Mammary epithelial cell (primary cell): ENCODE measurements at regions not wholly inside any gene's neighbourhood (a gene's known extent, or its start where the extent isn't known, plus 50 kb on each side); places are given as distances from the start of the nearest gene placed in this dataset.

Experiments used
- CTCF ChIP-seq, 2 donors: IDR thresholded peaks in 1 of 2; conservative IDR thresholded peaks in 1 of 2; 2 replicates each; pipeline ENCODE4 v1.5.1; 2011 to 2012; ENCODE audit warnings: inconsistent platforms in 2 of 2, low read length in 2 of 2, mild to moderate bottlenecking in 2 of 2, control low read depth in 1 of 2, low read depth in 1 of 2; ENCODE audit not compliant: insufficient read depth in 1 of 2; ENCODE audit errors: extremely low read depth in 1 of 2
- EZH2 ChIP-seq: IDR thresholded peaks from 2 replicates; pipeline ENCODE4 v1.6.1; 2012; ENCODE audit warnings: low read length, inconsistent platforms, borderline replicate concordance

GRCh38 chr2:8629402-8629801 lies 52.5 kb upstream of the ID2 start:
- TF ChIP-seq CTCF (conservative IDR thresholded peaks at IDR 0.05 in 1 of 2, IDR thresholded peaks at IDR 0.05 in 1 of 2; ENCODE audit: extremely low read depth in 1 of 2, insufficient read depth in 1 of 2, low read depth in 1 of 2, low read length in 2 of 2) = no peak
- no peak for TF ChIP-seq EZH2
